SK-N-MC (cell line): ENCODE measurements at regions not wholly inside any gene's neighbourhood (a gene's known extent, or its start where the extent isn't known, plus 50 kb on each side); places are given as distances from the start of the nearest gene placed in this dataset.

Source experiments
- DNase-seq: peaks from one replicate; pipeline ENCODE4 v3.0.0-alpha.2; 2011; ENCODE audit warnings: low read depth, low spot score
- H3K27ac ChIP-seq: fragments of 200-600 bp; sonication (generic); 2 replicates; pipeline ENCODE4 v1.5.1; 2016; ENCODE audit warnings: mixed run types
- H3K36me3 ChIP-seq: fragments of 200-600 bp; sonication (generic); 2 replicates; pipeline ENCODE4 v1.6.1; 2017; ENCODE audit warnings: antibody characterized with exemption, low read length, mixed read lengths; ENCODE audit not compliant: insufficient read depth
- H3K4me3 ChIP-seq: fragments of 200-600 bp; sonication (generic); 2 replicates; pipeline ENCODE4 v1.5.1; 2016
- H3K9ac ChIP-seq: fragments of 200-600 bp; sonication (generic); 2 replicates; pipeline ENCODE4 v1.8.0; 2017; ENCODE audit warnings: mixed run types, mixed read lengths; ENCODE audit not compliant: insufficient read length
- H3K9me3 ChIP-seq: fragments of 200-600 bp; sonication (generic); 2 replicates; pipeline ENCODE4 v1.6.1; 2017; ENCODE audit warnings: low read depth, mild to moderate bottlenecking, antibody characterized with exemption, low read length, moderate library complexity, mixed read lengths
- EZH2 ChIP-seq: fragments of 200-600 bp; sonication (generic); IDR thresholded peaks from one replicate; pipeline ENCODE4 v1.6.1; 2017; ENCODE audit warnings: antibody characterized with exemption
- FOXP2 ChIP-seq: optimal IDR thresholded peaks from 2 replicates; pipeline ENCODE3; 2011; ENCODE audit warnings: mild to moderate bottlenecking, moderate library complexity; ENCODE audit not compliant: insufficient read depth; ENCODE audit errors: extremely low read length, control extremely low read depth
- POLR2AphosphoS5 ChIP-seq: IDR thresholded peaks from 2 replicates; pipeline ENCODE4 v1.6.1; 2012; ENCODE audit warnings: mild to moderate bottlenecking, low read depth, low read length, borderline replicate concordance

GRCh38 chr2:117714745-117715417, 99.6 kb upstream of the DDX18 start:
- TF ChIP-seq FOXP2 (no peak), EZH2 (no peak), POLR2AphosphoS5 (no peak)
- no peaks in the 10 kb centered on the region for H3K9me3 ChIP-seq
- H3K4me3 ChIP-seq = no peak overlapping the region
- H3K27ac ChIP-seq = no peak overlapping the region
- H3K9ac ChIP-seq = no peak overlapping the region
- H3K36me3 ChIP-seq = no peaks in the 10 kb centered on the region
- no peak for DNase-seq

GRCh38 chr2:117716505-117716904, 98.0 kb upstream of the DDX18 start:
- H3K27ac ChIP-seq = no peak overlapping the region
- H3K36me3 ChIP-seq = no peaks in the 10 kb centered on the region
- no peak for DNase-seq
- H3K9me3 ChIP-seq = no peaks in the 10 kb centered on the region
- H3K9ac ChIP-seq = no peak overlapping the region
- TF ChIP-seq FOXP2 (no peak), POLR2AphosphoS5 (no peak), EZH2 (no peak)
- H3K4me3 ChIP-seq = no peak overlapping the region

- no peak overlapping the region for H3K27ac ChIP-seq
- no peak for TF ChIP-seq EZH2
- TF ChIP-seq FOXP2 = no peak
- TF ChIP-seq POLR2AphosphoS5 = no peak
- no peak for DNase-seq
- H3K9me3 ChIP-seq = no peaks in the 10 kb centered on the region
- no peak overlapping the region for H3K9ac ChIP-seq
- no peaks in the 10 kb centered on the region for H3K36me3 ChIP-seq
- H3K4me3 ChIP-seq = no peak overlapping the region
Measured at GRCh38 chr2:117717072-117717471, 97.4 kb upstream of the DDX18 start.

- DNase-seq = no peak
- TF ChIP-seq FOXP2 (no peak), EZH2 (no peak), POLR2AphosphoS5 (no peak)
- Histone ChIP-seq H3K36me3 (no peaks in the 10 kb centered on the region), H3K4me3 (no peak overlapping the region), H3K9ac (no peak overlapping the region), H3K9me3 (no peaks in the 10 kb centered on the region), H3K27ac (no peak overlapping the region)
Measured at GRCh38 chr2:117718048-117718447, 96.4 kb upstream of the DDX18 start.

GRCh38 chr2:117720765-117721164, 93.7 kb upstream of the DDX18 start:
- H3K9ac ChIP-seq = no peak overlapping the region
- no peaks in the 10 kb centered on the region for H3K36me3 ChIP-seq
- H3K27ac ChIP-seq = no peak overlapping the region
- TF ChIP-seq FOXP2 (no peak), POLR2AphosphoS5 (no peak), EZH2 (no peak)
- no peaks in the 10 kb centered on the region for H3K9me3 ChIP-seq
- no peak overlapping the region for H3K4me3 ChIP-seq
- no peak for DNase-seq

GRCh38 chr2:117723483-117723882, 91.0 kb upstream of the DDX18 start:
- no peak for DNase-seq
- H3K4me3 ChIP-seq = no peak overlapping the region
- no peak overlapping the region for H3K27ac ChIP-seq
- H3K9me3 ChIP-seq = no peaks in the 10 kb centered on the region
- no peak overlapping the region for H3K9ac ChIP-seq
- TF ChIP-seq POLR2AphosphoS5 = no peak
- TF ChIP-seq FOXP2 = no peak
- no peak for TF ChIP-seq EZH2
- H3K36me3 ChIP-seq = no peaks in the 10 kb centered on the region

- Histone ChIP-seq H3K9me3 (no peaks in the 10 kb centered on the region), H3K36me3 (no peaks in the 10 kb centered on the region), H3K9ac (no peak overlapping the region), H3K4me3 (no peak overlapping the region), H3K27ac (no peak overlapping the region)
- DNase-seq = no peak
- TF ChIP-seq EZH2 (no peak), POLR2AphosphoS5 (no peak), FOXP2 (no peak)
Measured at GRCh38 chr2:117723888-117724434, 90.5 kb upstream of the DDX18 start.

- H3K27ac ChIP-seq = no peak overlapping the region
- TF ChIP-seq POLR2AphosphoS5 = no peak
- no peak for DNase-seq
- H3K4me3 ChIP-seq = no peak overlapping the region
- no peaks in the 10 kb centered on the region for H3K36me3 ChIP-seq
- H3K9ac ChIP-seq = no peak overlapping the region
- H3K9me3 ChIP-seq = no peaks in the 10 kb centered on the region
Measured at GRCh38 chr2:117726747-117727146, 87.7 kb upstream of the DDX18 start.

- DNase-seq = no peak
- H3K36me3 ChIP-seq = no peaks in the 10 kb centered on the region
- H3K4me3 ChIP-seq = no peak overlapping the region
- H3K27ac ChIP-seq = no peak overlapping the region
- no peak for TF ChIP-seq POLR2AphosphoS5
- no peak for TF ChIP-seq EZH2
- TF ChIP-seq FOXP2 = no peak
- no peak overlapping the region for H3K9ac ChIP-seq
- no peaks in the 10 kb centered on the region for H3K9me3 ChIP-seq
Measured at GRCh38 chr2:117737846-117738245, 76.6 kb upstream of the DDX18 start.
